KMS-11 (cell line): ENCODE measurements at regions not wholly inside any gene's neighbourhood (a gene's known extent, or its start where the extent isn't known, plus 50 kb on each side); places are given as distances from the start of the nearest gene placed in this dataset.
"Not testable (repeated sequence)": the region's sequence is repeated elsewhere in the genome, so short reads cannot be mapped to it uniquely, and the experiment has no call there.

Source experiments
- H2AFZ ChIP-seq: fragments of 200-600 bp; sonication (generic); 2 replicates; pipeline ENCODE4 v1.6.1; 2016; ENCODE audit warnings: antibody characterized with exemption, mixed run types, low read depth
- H3K27ac ChIP-seq: fragments of 200-600 bp; sonication (generic); 2 replicates; pipeline ENCODE4 v1.6.1; 2016; ENCODE audit warnings: mild to moderate bottlenecking, mixed run types
- H3K27me3 ChIP-seq: fragments of 200-600 bp; sonication (generic); 2 replicates; pipeline ENCODE4 v1.6.1; 2017; ENCODE audit warnings: mild to moderate bottlenecking, low read depth, mixed run types, moderate library complexity; ENCODE audit not compliant: insufficient read depth
- H3K36me3 ChIP-seq: fragments of 200-600 bp; sonication (generic); 2 replicates; pipeline ENCODE4 v1.6.1; 2017; ENCODE audit warnings: mild to moderate bottlenecking, mixed run types; ENCODE audit not compliant: insufficient read depth
- H3K4me1 ChIP-seq: fragments of 200-600 bp; sonication (generic); 2 replicates; pipeline ENCODE4 v1.6.1; 2016; ENCODE audit warnings: mild to moderate bottlenecking, low read depth, mixed run types; ENCODE audit not compliant: poor library complexity, severe bottlenecking
- H3K4me2 ChIP-seq: fragments of 200-600 bp; sonication (generic); 2 replicates; pipeline ENCODE4 v1.7.0; 2016; ENCODE audit warnings: mild to moderate bottlenecking, mixed run types
- H3K4me3 ChIP-seq: fragments of 200-600 bp; sonication (generic); IDR thresholded peaks from 2 replicates; pipeline ENCODE4 v1.6.1; 2017; ENCODE audit warnings: low read depth, low read length, mixed read lengths; ENCODE audit not compliant: insufficient read depth
- H3K79me2 ChIP-seq: fragments of 200-600 bp; sonication (generic); 2 replicates; pipeline ENCODE4 v1.6.1; 2016; ENCODE audit warnings: low read depth, mixed run types; ENCODE audit not compliant: insufficient read depth
- H3K9ac ChIP-seq: fragments of 200-600 bp; sonication (generic); 2 replicates; pipeline ENCODE4 v1.6.1; 2016; ENCODE audit warnings: mild to moderate bottlenecking, mixed run types
- H4K20me1 ChIP-seq: fragments of 200-600 bp; sonication (generic); 2 replicates; pipeline ENCODE4 v1.6.1; 2016; ENCODE audit warnings: mild to moderate bottlenecking, mixed run types; ENCODE audit not compliant: insufficient read depth

- H3K4me3 ChIP-seq, H3K27ac ChIP-seq, H3K4me1 ChIP-seq, H2AFZ ChIP-seq, H3K9ac ChIP-seq, H3K27me3 ChIP-seq, H3K4me2 ChIP-seq, H3K79me2 ChIP-seq, H4K20me1 ChIP-seq, H3K36me3 ChIP-seq: not testable (repeated sequence)
Measured at GRCh38 chr2:95764966-95765365, 173.2 kb downstream of the TRIM43 start.

GRCh38 chr2:95765925-95766910, 174.4 kb downstream of the TRIM43 start:
- not testable (repeated sequence) for H3K27ac ChIP-seq, H3K4me2 ChIP-seq, H3K4me1 ChIP-seq, H3K79me2 ChIP-seq, H3K9ac ChIP-seq, H2AFZ ChIP-seq, H4K20me1 ChIP-seq, H3K27me3 ChIP-seq, H3K36me3 ChIP-seq, H3K4me3 ChIP-seq

GRCh38 chr2:95767531-95767930, 175.7 kb downstream of the TRIM43 start:
- not testable (repeated sequence) for H4K20me1 ChIP-seq, H2AFZ ChIP-seq, H3K27me3 ChIP-seq, H3K79me2 ChIP-seq, H3K9ac ChIP-seq, H3K4me2 ChIP-seq, H3K36me3 ChIP-seq, H3K27ac ChIP-seq, H3K4me1 ChIP-seq, H3K4me3 ChIP-seq

- H3K4me1 ChIP-seq, H3K36me3 ChIP-seq, H3K4me2 ChIP-seq, H3K4me3 ChIP-seq, H3K27ac ChIP-seq, H3K79me2 ChIP-seq, H2AFZ ChIP-seq, H3K9ac ChIP-seq, H3K27me3 ChIP-seq, H4K20me1 ChIP-seq: not testable (repeated sequence)
Measured at GRCh38 chr2:95767950-95768349, 176.1 kb downstream of the TRIM43 start.

- H3K4me3 ChIP-seq, H3K4me1 ChIP-seq, H2AFZ ChIP-seq: not testable (repeated sequence)
Measured at GRCh38 chr2:95769256-95769655, 177.5 kb downstream of the TRIM43 start.

GRCh38 chr2:95770726-95771125, 178.9 kb downstream of the TRIM43 start:
- H3K27me3 ChIP-seq, H4K20me1 ChIP-seq, H2AFZ ChIP-seq, H3K4me1 ChIP-seq, H3K36me3 ChIP-seq, H3K9ac ChIP-seq, H3K27ac ChIP-seq, H3K4me3 ChIP-seq, H3K79me2 ChIP-seq, H3K4me2 ChIP-seq: not testable (repeated sequence)

More at GRCh38 chr2:95769256-95769655, 177.5 kb downstream of the TRIM43 start:
- not testable (repeated sequence) for H3K27me3 ChIP-seq, H3K9ac ChIP-seq, H3K4me2 ChIP-seq, H3K36me3 ChIP-seq, H3K27ac ChIP-seq, H3K79me2 ChIP-seq, H4K20me1 ChIP-seq

GRCh38 chr2:95774322-95775192, 182.8 kb downstream of the TRIM43 start:
- H3K9ac ChIP-seq, H4K20me1 ChIP-seq, H3K4me2 ChIP-seq, H3K27ac ChIP-seq, H3K27me3 ChIP-seq, H2AFZ ChIP-seq, H3K36me3 ChIP-seq, H3K79me2 ChIP-seq, H3K4me1 ChIP-seq, H3K4me3 ChIP-seq: not testable (repeated sequence)

GRCh38 chr2:95775193-95775531, 183.4 kb downstream of the TRIM43 start:
- H3K4me1 ChIP-seq, result not testable (repeated sequence)

More at GRCh38 chr2:95775193-95775531, 183.4 kb downstream of the TRIM43 start:
- not testable (repeated sequence) for H3K4me2 ChIP-seq, H4K20me1 ChIP-seq, H3K9ac ChIP-seq, H2AFZ ChIP-seq, H3K27me3 ChIP-seq, H3K27ac ChIP-seq, H3K79me2 ChIP-seq, H3K36me3 ChIP-seq, H3K4me3 ChIP-seq
